ENCODE measurements at regions not wholly inside any gene's neighbourhood (a gene's known extent, or its start where the extent isn't known, plus 50 kb on each side); places are given as distances from the start of the nearest gene placed in this dataset.

DNA sequence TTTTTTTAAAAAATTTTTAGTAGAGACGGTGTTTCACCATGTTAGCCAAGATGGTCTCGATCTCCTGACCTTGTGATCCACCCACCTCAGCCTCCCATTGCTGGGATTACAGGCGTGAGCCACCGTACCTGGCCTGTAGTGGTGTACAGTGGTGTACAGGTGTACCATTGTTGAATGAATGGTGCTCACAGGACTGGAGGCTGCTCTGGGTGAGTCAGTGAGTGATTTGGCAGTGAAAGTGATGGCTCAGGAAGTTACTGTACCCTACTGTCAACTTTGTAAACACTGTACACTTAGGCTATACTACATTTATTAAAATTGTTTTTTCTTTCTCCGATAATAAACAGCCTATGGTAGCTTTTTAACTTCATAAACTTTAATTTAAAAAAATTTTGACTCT, 122.8 kb upstream of the EEF1E1 start:
- TF ChIP-seq, protein P1, sequence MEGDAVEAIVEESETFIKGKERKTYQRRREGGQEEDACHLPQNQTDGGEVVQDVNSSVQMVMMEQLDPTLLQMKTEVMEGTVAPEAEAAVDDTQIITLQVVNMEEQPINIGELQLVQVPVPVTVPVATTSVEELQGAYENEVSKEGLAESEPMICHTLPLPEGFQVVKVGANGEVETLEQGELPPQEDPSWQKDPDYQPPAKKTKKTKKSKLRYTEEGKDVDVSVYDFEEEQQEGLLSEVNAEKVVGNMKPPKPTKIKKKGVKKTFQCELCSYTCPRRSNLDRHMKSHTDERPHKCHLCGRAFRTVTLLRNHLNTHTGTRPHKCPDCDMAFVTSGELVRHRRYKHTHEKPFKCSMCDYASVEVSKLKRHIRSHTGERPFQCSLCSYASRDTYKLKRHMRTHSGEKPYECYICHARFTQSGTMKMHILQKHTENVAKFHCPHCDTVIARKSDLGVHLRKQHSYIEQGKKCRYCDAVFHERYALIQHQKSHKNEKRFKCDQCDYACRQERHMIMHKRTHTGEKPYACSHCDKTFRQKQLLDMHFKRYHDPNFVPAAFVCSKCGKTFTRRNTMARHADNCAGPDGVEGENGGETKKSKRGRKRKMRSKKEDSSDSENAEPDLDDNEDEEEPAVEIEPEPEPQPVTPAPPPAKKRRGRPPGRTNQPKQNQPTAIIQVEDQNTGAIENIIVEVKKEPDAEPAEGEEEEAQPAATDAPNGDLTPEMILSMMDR (conservative IDR thresholded peaks at IDR 0.05; ENCODE audit: low read length), result no peak
- no peak for TF ChIP-seq EZH2phosphoT487 (IDR thresholded peaks at IDR 0.05; ENCODE audit: borderline replicate concordance, low read depth, low read length)
